ENCODE measurements at regions not wholly inside any gene's neighbourhood (a gene's known extent, or its start where the extent isn't known, plus 50 kb on each side); places are given as distances from the start of the nearest gene placed in this dataset.
"Not testable (repeated sequence)": the region's sequence is repeated elsewhere in the genome, so short reads cannot be mapped to it uniquely, and the experiment has no call there.

DNA sequence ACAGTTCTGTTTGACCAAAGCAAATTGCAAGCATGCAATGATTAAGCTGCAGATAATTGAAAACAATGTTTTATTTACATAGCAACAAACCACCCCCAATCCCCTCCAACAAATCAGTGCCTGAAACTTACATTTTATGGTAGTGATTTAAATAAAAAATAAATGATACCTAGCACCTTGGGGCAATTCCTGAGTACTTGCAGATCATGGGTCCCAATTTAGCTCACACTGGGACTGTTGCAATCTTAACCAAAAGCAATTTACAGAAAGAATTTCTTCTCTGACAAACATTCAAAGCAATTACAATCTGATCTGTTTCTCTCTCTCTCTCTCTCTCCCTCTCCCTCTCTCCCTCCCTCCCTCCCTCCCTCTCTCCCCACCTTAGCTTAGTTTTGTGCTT, 345.7 kb upstream of the PCSK5 start:
- Histone ChIP-seq H3K79me2 (no peaks in the 10 kb centered on the region), H3K4me2 (ENCODE audit: low read length) (no peak overlapping the region), H3K36me3 (ENCODE audit: control insufficient read depth, insufficient read depth, low read length) (no peaks in the 10 kb centered on the region), H3K9ac (no peak overlapping the region), H3K9me3 (ENCODE audit: control insufficient read depth, low read length) (no peaks in the 10 kb centered on the region), H3K27ac (no peak overlapping the region), H3K4me1 (peaks cover 5% of the 10 kb centered on the region), H3K27me3 (ENCODE audit: control insufficient read depth, insufficient read depth, low read length) (no peaks in the 10 kb centered on the region), H2AFZ (no peak overlapping the region), H3K4me3 (ENCODE audit: low read depth, low read length) (no peak overlapping the region)
- TF ChIP-seq, protein P1, sequence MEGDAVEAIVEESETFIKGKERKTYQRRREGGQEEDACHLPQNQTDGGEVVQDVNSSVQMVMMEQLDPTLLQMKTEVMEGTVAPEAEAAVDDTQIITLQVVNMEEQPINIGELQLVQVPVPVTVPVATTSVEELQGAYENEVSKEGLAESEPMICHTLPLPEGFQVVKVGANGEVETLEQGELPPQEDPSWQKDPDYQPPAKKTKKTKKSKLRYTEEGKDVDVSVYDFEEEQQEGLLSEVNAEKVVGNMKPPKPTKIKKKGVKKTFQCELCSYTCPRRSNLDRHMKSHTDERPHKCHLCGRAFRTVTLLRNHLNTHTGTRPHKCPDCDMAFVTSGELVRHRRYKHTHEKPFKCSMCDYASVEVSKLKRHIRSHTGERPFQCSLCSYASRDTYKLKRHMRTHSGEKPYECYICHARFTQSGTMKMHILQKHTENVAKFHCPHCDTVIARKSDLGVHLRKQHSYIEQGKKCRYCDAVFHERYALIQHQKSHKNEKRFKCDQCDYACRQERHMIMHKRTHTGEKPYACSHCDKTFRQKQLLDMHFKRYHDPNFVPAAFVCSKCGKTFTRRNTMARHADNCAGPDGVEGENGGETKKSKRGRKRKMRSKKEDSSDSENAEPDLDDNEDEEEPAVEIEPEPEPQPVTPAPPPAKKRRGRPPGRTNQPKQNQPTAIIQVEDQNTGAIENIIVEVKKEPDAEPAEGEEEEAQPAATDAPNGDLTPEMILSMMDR (IDR thresholded peaks at IDR 0.05) = no peak

DNA sequence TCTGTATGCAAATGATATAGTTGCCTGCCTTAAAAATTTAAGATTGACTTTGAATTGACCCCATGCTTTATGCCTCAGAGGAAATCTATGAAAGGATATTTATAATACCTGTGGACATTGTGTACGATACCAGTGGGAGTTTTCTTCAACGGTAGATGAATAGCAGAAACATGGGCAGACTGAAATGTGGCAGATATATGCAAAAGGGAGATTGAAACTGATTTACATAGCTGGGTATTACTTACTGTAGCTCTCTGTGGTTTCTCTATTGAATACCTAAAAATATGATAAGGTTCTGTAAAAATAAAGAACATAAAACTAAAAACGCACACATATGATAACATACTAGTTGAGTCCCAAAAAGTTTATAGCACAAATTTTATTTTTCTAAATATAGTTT, 345.2 kb upstream of the PCSK5 start:
- H2AFZ ChIP-seq = no peak overlapping the region
- H3K4me1 ChIP-seq = peaks cover 5% of the 10 kb centered on the region
- H3K36me3 ChIP-seq (ENCODE audit: control insufficient read depth, insufficient read depth, low read length) = no peaks in the 10 kb centered on the region
- H3K4me2 ChIP-seq (ENCODE audit: low read length) = peak overlapping the region; percentile 9
- H3K79me2 ChIP-seq = no peaks in the 10 kb centered on the region
- H3K9me3 ChIP-seq (ENCODE audit: control insufficient read depth, low read length) = no peaks in the 10 kb centered on the region
- no peak overlapping the region for H3K9ac ChIP-seq
- TF ChIP-seq, protein P1 (IDR thresholded peaks at IDR 0.05) = no peak
- H3K27me3 ChIP-seq (ENCODE audit: control insufficient read depth, insufficient read depth, low read length) = no peaks in the 10 kb centered on the region
- no peak overlapping the region for H3K27ac ChIP-seq
- no peak overlapping the region for H3K4me3 ChIP-seq (ENCODE audit: low read depth, low read length)

DNA sequence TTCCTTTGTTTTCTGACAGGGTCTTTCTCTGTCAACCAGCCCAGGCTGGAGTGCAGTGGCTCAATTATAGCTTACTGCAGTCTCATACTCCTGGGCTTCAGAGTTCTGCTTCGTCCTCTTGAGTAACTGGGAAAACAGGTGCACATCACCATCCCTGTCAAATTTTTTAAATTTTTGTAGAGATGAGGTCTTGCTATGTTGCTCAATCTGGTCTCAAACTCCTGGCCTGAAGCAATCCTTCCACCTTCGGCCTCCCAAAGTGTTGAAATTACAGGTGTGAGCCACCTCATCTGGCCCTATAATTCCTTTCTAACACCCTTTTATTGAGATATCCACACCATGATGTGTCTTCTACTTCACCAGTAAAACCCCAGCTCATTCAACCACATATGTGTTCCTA, 341.6 kb upstream of the PCSK5 start:
- H3K9ac ChIP-seq = no peak overlapping the region
- no peaks in the 10 kb centered on the region for H3K79me2 ChIP-seq
- H3K27ac ChIP-seq = no peak overlapping the region
- no peak overlapping the region for H3K4me2 ChIP-seq (ENCODE audit: low read length)
- H3K27me3 ChIP-seq (ENCODE audit: control insufficient read depth, insufficient read depth, low read length) = no peaks in the 10 kb centered on the region
- TF ChIP-seq, protein P1 (IDR thresholded peaks at IDR 0.05) = no peak
- H3K9me3 ChIP-seq (ENCODE audit: control insufficient read depth, low read length) = no peaks in the 10 kb centered on the region
- no peaks in the 10 kb centered on the region for H3K36me3 ChIP-seq (ENCODE audit: control insufficient read depth, insufficient read depth, low read length)
- peaks cover 8% of the 10 kb centered on the region for H3K4me1 ChIP-seq
- no peak overlapping the region for H2AFZ ChIP-seq
- no peak overlapping the region for H3K4me3 ChIP-seq (ENCODE audit: low read depth, low read length)

DNA sequence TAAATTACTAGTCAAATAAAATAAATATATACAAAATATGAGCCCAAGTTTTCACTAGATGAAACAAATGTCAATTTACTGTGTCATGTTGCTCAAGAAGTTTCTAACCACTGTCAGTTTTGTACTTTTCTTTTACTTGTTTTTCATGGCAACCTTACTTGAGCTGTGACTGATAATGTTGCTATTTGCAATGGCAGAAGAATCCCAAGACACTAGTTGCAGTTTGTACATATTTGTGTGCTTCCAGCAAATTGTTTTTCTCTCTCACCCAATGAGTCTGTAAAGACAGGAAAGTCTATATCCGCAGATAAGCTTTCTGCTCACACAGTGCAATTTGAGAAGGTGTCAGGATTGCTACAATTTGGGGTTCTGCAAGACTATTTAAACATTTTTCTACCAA, 338.6 kb upstream of the PCSK5 start:
- Histone ChIP-seq H3K9ac (no peak overlapping the region), H3K27me3 (ENCODE audit: control insufficient read depth, insufficient read depth, low read length) (no peaks in the 10 kb centered on the region), H3K4me1 (peaks cover 6% of the 10 kb centered on the region), H3K36me3 (ENCODE audit: control insufficient read depth, insufficient read depth, low read length) (no peaks in the 10 kb centered on the region), H3K4me3 (ENCODE audit: low read depth, low read length) (peak overlapping the region; percentile 10), H3K79me2 (no peaks in the 10 kb centered on the region), H3K27ac (no peak overlapping the region), H3K4me2 (ENCODE audit: low read length) (peak overlapping the region; percentile 45), H3K9me3 (ENCODE audit: control insufficient read depth, low read length) (no peaks in the 10 kb centered on the region), H2AFZ (no peak overlapping the region)
- TF ChIP-seq, protein P1 (IDR thresholded peaks at IDR 0.05) = no peak

DNA sequence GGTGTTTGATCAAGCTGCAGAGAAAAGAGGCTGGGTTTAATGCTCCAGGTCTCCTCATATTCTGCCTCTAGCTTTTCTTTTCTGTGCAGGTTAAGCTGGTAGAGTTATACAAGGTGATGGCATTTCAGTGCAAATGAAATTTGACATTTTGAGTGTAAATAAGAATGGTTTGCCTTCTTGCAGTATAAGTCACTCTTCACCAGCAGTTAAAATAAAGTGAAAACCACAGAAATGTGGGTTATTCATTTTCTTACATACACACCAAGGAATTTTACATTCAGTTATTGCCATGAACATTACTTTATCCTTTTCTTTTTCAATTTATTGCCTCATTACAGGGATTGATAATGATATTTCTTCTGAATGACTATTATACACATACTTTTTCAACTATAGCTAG, 337.5 kb upstream of the PCSK5 start:
- Histone ChIP-seq H3K4me3 (ENCODE audit: low read depth, low read length) (no peak overlapping the region), H3K4me2 (ENCODE audit: low read length) (no peak overlapping the region), H3K4me1 (peaks cover 6% of the 10 kb centered on the region), H3K79me2 (no peaks in the 10 kb centered on the region), H3K27me3 (ENCODE audit: control insufficient read depth, insufficient read depth, low read length) (no peaks in the 10 kb centered on the region), H3K27ac (no peak overlapping the region), H3K9ac (no peak overlapping the region), H2AFZ (no peak overlapping the region), H3K9me3 (ENCODE audit: control insufficient read depth, low read length) (no peaks in the 10 kb centered on the region), H3K36me3 (ENCODE audit: control insufficient read depth, insufficient read depth, low read length) (no peaks in the 10 kb centered on the region)
- TF ChIP-seq, protein P1 (IDR thresholded peaks at IDR 0.05) = no peak

DNA sequence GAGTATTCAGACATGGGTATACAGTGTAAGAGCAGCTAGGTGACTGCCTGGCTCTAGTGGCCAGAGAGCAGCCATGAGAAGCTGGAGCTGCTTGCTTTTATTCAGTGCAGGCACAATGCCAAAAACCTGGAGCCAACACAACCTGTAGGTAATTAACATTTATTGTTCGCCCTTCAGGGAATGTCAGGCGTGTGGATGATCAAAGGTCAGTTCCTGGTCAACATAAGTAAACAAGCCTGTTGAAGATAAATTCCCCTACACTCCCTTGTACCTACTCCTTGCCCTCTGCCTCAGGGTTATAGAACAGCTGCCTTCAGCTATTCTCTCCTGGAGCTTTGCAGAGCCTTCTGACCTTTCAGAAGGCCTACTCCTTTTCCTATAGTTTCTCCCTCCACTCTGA, 323.7 kb upstream of the PCSK5 start:
- H3K9ac ChIP-seq; H3K36me3 ChIP-seq (ENCODE audit: control insufficient read depth, insufficient read depth, low read length); H2AFZ ChIP-seq; H3K9me3 ChIP-seq (ENCODE audit: control insufficient read depth, low read length); H3K79me2 ChIP-seq; H3K4me3 ChIP-seq (ENCODE audit: low read depth, low read length); H3K27ac ChIP-seq; H3K27me3 ChIP-seq (ENCODE audit: control insufficient read depth, insufficient read depth, low read length); H3K4me2 ChIP-seq (ENCODE audit: low read length); H3K4me1 ChIP-seq: not testable (repeated sequence)
